HG02943 (cell line): ENCODE measurements at regions not wholly inside any gene's neighbourhood (a gene's known extent, or its start where the extent isn't known, plus 50 kb on each side); places are given as distances from the start of the nearest gene placed in this dataset.
"Not testable (repeated sequence)": the region's sequence is repeated elsewhere in the genome, so short reads cannot be mapped to it uniquely, and the experiment has no call there.

Source experiments
- ATAC-seq: cut with Tn5 transposase; IDR thresholded peaks from one replicate; pipeline ENCODE4 v1.9.1; 2021; ENCODE audit warnings: mild to moderate bottlenecking, low read depth, moderate library complexity; ENCODE audit not compliant: unreplicated experiment

GRCh38 chrX:104392350-104392749 is 137.6 kb upstream of the ESX1 start:
- ATAC-seq = no peak

DNA sequence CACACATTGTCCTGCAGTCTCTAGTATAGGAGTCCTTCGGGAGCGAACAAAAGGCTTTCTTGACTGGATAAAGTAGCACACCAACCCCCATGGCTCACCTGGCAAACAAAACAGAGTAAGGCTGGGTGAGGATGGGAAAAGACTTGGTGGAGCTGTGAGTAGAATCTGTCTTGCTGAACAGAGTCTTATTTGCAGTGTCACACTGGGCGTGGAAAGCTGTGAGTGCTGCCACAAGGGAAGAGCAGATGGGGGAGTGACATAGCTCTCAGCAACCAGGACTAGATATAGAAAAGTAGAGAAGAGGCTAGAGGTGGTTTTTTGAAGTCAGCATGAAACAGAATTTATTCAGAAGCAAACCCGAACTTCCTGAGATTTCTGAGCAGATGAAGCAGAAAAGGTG is 137.2 kb upstream of the ESX1 start:
- ATAC-seq = no peak

- ATAC-seq = no peak
These were observed 122.2 kb upstream of the ESX1 start for GRCh38 chrX:104376937-104377336.

DNA sequence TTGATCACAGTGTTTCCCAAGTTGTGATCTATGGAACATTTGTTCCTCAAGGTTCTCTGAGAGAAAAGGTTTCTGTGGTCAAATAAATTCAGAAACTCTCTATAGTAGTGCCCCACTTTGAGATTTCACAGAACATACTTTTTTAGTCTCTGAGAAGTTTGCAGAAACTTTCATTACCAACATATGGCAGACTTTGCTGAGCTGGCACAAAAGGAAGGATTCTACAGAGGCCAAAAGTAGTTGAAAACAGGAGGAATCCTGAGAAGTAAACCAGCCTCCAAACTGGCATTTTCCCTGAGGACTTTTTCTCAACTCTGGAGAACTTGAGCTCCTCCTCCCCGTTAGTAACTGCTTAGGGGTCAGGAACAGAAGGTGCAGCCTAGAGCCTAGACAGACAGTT is 117.8 kb upstream of the ESX1 start:
- no peak for ATAC-seq

DNA sequence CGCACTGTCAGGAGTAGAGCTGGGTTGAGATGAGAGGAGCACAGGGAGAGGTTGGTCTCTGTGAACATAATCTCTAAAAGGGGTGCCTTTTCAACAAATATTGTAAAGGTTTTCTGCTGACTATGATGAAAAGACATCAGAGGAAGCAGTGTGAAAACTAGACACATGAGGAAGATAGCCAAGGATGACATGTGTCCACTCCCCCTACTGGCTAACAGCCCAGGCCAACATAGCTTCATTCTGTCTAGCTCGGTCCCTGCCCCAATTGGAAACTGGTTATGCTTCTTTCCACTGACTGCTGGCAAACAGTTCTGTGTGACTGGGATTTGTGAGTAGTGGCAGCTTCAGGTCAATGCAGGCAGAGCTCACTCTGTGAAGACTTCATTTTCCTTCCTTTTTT is 115.4 kb upstream of the ESX1 start:
- no peak for ATAC-seq

DNA sequence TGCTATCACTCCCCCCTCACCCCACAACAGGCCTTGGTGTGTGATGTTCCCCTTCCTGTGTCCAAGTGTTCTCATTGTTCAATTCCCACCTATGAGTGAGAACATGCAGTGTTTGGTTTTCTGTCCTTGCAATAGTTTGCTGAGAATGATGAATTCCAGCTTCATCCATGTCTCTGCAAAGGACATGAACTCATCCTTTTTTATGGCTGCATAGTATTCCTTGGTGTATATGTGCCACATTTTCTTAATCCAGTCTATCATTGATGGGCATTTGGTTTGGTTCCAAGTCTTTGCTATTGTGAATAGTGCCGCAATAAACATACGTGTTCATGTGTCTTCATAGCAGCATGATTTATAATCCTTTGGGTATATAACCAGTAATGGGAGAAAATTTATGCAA is 106.0 kb upstream of the ESX1 start:
- ATAC-seq = not testable (repeated sequence)

DNA sequence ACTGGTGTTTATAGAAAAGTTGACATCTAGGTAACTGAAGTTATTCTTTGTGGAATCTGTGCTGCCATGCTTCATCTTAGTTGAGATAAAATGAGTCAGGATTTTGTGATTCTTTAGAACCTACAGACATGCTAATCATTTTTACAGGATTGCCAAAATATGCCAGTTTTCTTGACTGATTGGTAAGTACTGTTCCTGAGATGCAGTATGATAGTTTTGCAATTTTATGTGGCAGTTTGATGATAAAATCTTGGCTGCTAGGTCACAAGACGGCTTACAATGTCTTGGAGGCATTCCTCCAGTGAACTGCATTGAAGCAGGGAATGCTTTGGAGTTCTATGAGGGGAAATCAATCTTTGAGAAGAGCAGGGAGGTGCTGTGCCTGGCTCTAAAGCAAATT is 104.4 kb upstream of the ESX1 start:
- ATAC-seq = no peak

GRCh38 chrX:104351173-104351769 is 96.5 kb upstream of the ESX1 start:
- ATAC-seq = no peak

GRCh38 chrX:104347860-104348259 is 93.1 kb upstream of the ESX1 start:
- no peak for ATAC-seq

DNA sequence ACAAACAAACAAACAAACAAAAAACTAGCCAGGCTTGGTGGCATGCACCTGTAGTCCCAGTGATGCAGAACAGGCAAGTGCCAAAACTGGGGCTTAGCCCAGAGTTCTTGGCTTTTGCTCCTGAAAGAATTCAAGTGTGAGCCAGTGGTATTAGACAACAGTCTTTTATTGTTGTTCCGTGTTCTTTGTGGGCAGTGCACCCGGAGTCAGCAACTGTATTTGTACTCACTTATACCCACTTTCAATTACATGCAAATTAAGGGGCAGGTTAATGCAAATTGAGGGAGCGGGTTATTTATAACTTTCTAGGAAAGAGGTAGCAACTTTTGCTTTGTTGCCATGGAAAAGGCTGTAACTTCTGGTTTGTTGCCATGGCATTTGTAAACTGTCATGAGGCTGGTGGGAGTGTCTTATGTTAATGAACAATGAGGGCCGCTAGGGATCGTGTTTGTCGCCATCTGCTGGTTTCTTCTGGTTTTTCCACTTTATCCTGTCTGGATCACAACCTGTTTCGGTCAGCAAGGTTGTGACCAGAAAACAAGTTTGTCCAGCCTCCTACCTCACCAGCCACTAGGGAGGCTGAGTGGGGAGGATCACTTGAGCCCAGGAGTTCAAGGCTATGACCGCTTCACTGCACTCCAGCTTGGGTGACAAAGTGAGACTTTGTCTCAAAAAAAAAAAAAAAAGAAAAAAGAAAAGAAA is 88.8 kb upstream of the ESX1 start:
- ATAC-seq = peak; percentile 67

- no peak for ATAC-seq
These were observed 87.3 kb upstream of the ESX1 start for GRCh38 chrX:104342065-104342464.

DNA sequence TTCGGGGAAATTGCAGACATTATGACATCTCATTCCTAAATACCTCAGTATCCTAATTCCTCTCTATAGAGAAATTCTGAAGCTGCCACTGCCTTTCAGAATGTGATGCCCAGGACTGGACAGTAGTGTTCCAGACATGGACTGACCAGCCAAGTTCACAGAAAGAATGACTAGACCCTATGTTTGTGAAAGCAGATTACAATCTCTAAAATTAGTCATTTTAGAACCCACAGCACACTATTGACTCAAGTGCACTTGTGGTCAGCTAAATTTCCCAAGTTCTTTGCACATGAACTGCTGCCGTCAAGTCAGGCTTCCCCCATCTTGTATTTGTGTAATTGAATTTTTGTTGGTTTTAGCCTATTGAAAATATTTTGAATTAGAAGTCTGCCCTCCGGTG is 81.0 kb upstream of the ESX1 start:
- no peak for ATAC-seq

GRCh38 chrX:104334971-104335370 is 80.2 kb upstream of the ESX1 start:
- ATAC-seq = no peak

GRCh38 chrX:104330966-104331365 is 76.2 kb upstream of the ESX1 start:
- no peak for ATAC-seq

GRCh38 chrX:104329731-104330130 is 75.0 kb upstream of the ESX1 start:
- ATAC-seq = no peak

GRCh38 chrX:104325213-104325585 is 70.5 kb upstream of the ESX1 start:
- ATAC-seq = no peak

DNA sequence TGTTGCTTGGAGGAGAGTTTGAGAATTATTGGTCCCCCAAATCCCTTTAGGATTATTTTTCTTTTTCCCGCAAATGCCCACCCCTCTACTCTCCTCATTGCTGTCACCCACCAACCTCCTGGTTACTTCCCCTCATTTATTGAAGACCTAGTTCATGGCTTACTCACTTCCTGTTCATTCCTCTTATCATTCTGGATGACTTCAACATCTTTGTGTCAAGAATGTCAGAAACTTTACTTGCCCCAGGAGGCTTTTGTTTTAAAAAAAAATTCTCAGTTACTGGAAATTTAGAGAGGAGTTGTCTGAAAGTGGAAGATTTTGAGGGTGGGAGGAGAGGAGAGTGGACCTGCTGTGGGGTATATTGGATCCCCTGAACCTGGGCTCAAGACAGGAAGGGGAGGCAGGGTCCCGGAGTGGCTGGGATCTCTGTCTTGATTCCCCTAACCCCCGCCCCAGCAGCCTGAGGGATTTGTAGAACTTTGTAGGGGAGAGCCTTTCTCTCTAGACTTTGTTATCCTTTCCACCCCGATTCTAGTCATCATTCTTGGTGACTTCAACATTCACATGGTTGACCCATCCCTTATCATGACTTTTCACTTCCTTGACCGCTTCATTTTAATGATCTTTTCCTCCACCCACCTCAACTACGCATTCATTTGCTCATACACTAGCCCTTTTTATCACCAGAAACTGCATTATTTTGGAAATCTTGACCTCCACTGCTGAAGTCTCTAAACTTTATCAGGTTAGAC is 69.9 kb upstream of the ESX1 start:
- no peak for ATAC-seq

- no peak for ATAC-seq
These were observed 64.6 kb upstream of the ESX1 start for GRCh38 chrX:104319346-104319745.

DNA sequence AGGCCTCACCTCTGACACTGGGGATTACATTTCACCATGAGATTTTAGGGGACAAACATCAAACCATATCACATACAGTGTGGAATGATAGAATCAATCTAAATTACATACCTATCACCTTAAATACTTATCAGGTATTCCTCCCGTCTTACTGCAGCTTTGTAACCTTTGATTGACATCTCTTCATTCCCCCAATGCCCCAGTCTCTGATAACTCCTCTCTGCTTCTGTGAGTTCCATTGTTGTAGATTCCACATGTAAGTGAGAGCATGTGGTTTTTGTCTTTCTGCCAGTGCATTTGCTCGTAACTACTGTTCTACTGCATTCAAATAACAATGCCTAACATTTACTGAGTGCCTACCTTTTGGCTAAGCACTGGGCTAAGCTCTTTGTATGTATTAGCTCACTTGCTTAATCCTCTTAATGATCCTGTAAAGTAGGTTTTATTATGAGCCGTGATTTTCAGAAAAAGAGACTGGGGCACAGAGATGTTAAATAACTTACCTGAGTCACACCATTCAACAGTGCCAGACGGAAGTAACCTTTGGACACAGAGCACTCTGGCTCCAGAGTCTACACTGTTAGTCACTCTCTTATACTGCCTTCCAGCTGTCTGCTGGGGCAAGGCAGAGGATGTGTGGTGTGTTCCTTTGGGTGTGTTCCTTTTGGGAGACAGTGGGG is 63.7 kb upstream of the ESX1 start:
- no peak for ATAC-seq

GRCh38 chrX:104316739-104317138 is 62.0 kb upstream of the ESX1 start:
- ATAC-seq = no peak

- no peak for ATAC-seq
These were observed 60.8 kb upstream of the ESX1 start for GRCh38 chrX:104315555-104315954.
